OCI-LY1 (cell line): ENCODE measurements at regions not wholly inside any gene's neighbourhood (a gene's known extent, or its start where the extent isn't known, plus 50 kb on each side); places are given as distances from the start of the nearest gene placed in this dataset.

Experiments
- EZH2 ChIP-seq: fragments of 200-600 bp; sonication (generic), shearing (Covaris generic); IDR thresholded peaks from 2 replicates; pipeline ENCODE4 v1.8.0; 2017; ENCODE audit warnings: borderline replicate concordance, mixed run types, mild to moderate bottlenecking, antibody characterized with exemption, low read length, moderate library complexity, mixed read lengths
- TF ChIP-seq, protein P1 (sequence below): fragments of 200-600 bp; sonication (generic), shearing (Covaris generic); IDR thresholded peaks from 2 replicates; pipeline ENCODE4 v1.5.1; 2017; ENCODE audit warnings: mild to moderate bottlenecking, antibody characterized with exemption, low read length, moderate library complexity, mixed read lengths

DNA sequence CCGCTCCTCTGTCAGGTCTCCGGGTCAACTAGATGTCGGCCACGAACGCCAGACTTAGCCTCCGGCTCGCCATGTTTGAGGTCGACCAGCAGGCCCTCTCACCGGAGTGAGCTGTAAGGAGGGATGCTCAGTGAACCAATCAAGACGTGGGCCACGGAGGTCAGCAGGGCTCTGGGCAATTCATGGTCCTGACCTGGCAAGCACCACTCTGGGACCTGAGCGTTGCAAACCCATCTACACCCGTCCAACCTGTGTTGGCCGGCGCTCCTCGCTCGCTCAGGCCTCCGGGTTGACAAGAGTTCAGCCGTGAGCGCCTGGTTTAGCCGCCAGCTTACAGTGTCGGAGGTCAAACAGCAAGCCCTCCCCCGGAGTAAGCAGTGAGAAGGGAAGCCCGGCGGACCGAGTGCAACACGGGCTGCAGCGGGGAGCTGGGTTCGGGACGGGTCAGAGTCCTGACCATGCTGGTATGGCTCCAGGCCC lies 1361.9 kb downstream of the UQCRFS1 start:
- TF ChIP-seq EZH2 = no peak
- TF ChIP-seq, protein P1, sequence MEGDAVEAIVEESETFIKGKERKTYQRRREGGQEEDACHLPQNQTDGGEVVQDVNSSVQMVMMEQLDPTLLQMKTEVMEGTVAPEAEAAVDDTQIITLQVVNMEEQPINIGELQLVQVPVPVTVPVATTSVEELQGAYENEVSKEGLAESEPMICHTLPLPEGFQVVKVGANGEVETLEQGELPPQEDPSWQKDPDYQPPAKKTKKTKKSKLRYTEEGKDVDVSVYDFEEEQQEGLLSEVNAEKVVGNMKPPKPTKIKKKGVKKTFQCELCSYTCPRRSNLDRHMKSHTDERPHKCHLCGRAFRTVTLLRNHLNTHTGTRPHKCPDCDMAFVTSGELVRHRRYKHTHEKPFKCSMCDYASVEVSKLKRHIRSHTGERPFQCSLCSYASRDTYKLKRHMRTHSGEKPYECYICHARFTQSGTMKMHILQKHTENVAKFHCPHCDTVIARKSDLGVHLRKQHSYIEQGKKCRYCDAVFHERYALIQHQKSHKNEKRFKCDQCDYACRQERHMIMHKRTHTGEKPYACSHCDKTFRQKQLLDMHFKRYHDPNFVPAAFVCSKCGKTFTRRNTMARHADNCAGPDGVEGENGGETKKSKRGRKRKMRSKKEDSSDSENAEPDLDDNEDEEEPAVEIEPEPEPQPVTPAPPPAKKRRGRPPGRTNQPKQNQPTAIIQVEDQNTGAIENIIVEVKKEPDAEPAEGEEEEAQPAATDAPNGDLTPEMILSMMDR = no peak
